Urothelium cell line (cell line): ENCODE measurements at regions not wholly inside any gene's neighbourhood (a gene's known extent, or its start where the extent isn't known, plus 50 kb on each side); places are given as distances from the start of the nearest gene placed in this dataset.

ENCODE experiments used
- DNase-seq: peaks from one replicate; pipeline ENCODE4 v3.0.0; 2011; ENCODE audit warnings: low spot score, mixed read lengths
- FAIRE-seq: peaks from 2 replicates; lab custom pipeline; 2011; peaks lifted over from hg19 to GRCh38; lab: Jason Lieb, UNC

GRCh38 chr2:128447538-128447995 is 128.9 kb upstream of the HS6ST1 start:
- no peak for DNase-seq
- FAIRE-seq: no peak

GRCh38 chr2:128448331-128449225 is 129.9 kb upstream of the HS6ST1 start:
- DNase-seq (no peak), FAIRE-seq (no peak)

- DNase-seq: no peak
- no peak for FAIRE-seq
Observed at GRCh38 chr2:128449226-128450061, 130.8 kb upstream of the HS6ST1 start.

DNA sequence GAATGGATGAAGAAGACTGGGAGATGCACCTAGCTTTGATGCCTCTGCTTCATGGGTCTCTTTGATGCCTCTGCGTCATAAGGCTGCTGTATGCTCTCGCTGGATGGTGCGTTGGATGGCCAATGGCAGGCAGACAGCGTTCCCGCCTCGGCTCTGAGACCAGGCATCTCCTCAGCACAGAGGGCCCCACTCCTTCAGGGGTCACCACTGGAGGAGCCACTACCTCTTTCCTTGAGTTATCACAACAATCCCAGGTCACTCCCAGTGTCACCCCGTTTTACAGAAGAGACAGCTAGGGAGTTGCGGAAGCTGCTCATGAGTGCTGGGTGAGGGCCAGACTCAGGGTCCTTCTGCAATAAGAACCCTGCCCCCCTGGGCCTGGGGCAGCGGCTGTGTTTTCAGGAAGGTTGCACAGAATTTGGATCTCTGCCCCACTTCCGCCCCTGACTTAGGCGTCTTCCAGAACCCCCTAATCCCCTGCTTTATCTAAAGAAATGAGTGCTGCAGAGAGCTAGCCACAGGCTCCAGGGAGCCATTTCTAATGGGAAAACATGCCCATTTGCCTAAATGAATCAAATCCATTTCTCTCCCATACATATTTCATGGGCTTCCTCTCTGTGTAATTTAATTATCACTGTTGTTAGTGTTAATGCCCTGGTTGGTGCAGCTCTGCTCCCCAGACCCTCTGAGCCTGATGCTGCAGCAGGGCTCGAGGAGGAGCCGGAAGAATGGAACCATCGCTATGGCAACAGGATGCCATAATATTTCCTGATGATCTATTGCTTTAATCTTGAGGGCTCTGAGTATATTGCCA is 131.8 kb upstream of the HS6ST1 start:
- DNase-seq (no peak), FAIRE-seq (no peak)

DNA sequence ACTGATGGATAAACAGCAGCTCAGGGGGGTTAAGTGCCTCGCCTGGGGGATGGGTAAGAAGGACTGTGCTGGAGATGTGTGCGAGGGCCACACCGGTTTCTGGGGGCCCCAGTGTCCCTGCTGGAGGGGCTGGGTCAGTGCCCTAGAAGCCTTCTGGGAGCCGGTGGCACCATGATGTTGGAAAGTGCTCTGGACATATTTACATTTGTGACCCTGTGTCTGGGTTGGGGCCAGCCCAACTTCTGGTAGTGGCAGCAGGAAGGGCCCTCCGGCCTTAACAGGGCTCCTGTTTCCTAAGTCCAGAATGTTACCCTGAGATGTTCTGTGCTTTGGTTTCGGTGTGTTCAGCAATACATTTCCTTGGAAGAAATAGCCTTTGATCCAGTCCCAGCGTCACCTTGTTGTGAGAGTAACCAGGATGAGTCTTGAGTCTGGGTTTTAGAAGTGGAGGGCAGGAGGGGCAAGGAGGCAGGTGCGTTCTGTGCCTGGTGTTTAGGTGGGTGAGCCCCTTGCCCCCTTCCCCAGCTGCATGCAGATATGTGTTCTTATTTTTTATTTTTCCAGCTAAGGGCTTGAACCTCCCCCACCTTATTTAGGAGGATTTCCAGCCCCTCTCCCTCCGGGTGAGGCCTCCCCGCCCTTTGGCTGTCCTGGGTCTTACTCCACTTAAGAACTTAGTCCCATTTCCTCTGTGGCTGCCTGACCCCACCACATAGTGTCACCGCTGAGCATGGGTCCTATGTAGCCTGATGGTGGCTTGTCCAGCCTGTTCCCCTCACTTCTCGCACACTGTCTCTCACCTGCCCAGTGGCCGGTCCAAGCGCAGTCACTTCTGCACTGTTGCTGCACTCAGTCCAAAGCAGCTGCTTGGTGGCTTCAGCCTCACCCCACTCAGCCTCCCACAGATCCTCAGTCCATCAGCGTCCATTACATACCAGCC is 132.7 kb upstream of the HS6ST1 start:
- no peak for FAIRE-seq

GRCh38 chr2:128452024-128452411 is 133.3 kb upstream of the HS6ST1 start:
- FAIRE-seq (peak; percentile 35), DNase-seq (no peak)

More for the DNA sequence above, 132.7 kb upstream of the HS6ST1 start:
- no peak for DNase-seq

DNA sequence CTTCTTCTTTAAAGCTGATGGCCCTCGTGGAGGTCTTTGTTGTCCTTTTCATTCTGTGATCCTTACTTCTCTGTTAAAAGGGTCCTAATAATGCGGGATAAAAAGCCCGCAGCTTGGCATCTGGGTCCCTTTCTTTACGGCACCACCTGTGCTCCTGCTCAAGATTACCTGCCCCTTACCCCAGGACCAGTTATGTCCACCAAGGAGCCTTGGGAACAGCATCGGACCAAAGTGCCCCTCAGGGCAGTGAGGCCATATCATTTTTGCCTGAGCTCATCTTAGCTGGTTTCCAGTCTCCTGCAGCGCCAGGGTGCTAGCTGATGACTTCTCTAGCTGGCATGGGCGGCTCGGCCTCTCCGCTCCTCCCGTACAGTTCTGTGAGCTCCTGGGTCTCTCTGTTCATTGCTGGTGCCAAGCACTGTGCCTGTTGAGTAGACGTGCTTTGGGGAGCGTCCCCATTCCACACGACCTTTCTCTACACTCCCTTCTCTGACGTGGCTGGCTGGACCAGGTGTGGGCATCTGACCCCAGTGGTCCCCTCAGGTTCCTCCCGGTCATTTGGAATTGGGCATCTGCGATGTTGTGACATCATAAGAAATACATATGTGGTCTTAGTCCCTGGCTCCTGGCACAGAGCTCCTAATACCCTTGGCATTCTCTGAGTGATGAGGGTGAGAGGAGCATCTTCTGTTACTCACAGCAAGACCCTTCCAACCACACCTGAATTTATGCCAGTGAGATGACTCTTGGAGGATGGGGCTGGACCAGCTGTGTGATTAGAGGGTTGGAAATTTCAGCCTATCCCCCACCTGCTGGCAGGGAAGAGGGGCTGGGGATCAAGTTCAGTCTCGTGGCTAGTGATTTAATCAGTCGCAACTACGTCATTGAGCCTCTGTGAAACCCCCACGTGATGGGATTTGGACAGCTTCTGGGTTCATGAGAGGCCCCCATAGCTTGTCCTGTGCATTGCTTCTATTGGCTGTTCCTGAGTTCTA is 134.2 kb upstream of the HS6ST1 start:
- no peak for FAIRE-seq

DNA sequence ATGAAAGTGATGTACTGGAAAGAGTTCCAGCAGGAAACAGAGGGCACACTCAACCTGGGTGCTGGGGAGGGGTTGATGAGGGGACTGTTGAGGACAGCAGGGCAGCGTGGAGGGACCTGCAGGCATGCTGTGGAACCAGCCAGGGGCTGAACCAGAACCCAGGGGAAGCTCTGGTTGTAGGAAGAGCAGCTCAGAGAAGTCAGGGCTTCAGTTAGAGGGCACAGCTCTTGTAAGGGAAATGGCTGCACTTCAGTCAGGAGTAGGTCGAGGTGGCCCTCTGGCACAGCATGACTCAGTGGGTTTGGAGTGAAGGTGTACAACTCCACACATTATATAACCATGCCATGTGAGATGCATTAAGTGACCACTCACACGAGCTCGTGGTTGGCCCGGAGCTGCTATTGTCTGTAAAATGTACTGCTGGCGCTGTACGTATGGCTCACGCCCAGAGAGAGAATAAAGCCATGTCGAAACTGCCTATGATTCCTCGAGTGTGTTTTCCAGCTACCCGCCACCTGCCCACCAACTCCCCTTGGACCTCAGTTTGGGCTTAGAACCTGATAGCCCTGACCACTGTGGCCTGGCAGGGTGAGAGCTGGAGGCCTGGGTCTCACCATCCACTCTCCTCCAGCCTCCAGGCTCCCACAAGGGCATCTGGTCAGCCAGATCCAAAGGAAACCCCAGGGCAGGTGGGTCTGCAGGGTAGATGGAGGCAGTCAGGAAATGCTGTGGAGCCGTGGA is 136.5 kb upstream of the HS6ST1 start:
- no peak for FAIRE-seq
- DNase-seq: no peak

More for the DNA sequence above, 134.2 kb upstream of the HS6ST1 start:
- no peak for DNase-seq

DNA sequence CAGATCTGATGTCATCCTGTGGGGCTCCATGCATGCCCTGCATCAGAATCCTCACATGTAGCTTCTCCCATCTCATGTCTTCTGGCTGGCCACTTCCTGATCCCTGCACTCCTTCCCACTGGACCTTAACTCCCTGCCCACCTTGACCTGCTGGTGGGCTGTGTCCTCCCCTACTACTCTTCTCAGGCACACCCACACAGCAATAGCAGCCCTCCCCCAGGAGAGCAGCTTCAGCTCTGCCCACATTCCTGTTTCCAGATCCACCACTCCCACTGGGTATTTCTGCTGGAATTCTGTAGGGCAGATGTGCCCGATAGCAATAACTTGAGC is 137.0 kb upstream of the HS6ST1 start:
- DNase-seq (no peak), FAIRE-seq (no peak)

DNA sequence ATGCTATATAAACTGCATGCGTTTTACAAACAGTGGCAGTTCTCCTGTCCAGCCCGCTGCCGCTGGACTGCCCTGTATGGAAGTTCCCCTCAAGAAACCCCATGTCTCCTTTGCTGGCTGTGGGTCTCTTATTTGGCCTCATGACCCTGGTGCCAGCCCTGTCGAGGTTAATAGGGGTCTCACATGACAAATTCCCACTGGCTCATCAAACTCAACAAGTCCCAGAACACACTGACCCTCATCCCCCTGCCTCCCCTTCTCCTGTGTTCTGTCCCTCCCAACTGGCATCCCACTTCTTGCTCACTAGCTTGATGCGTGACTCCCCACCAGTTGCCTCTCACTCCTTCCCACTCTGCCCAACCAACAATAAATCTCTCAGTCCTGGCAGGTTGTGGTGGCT is 137.6 kb upstream of the HS6ST1 start:
- DNase-seq (no peak), FAIRE-seq (no peak)

- no peak for DNase-seq
- FAIRE-seq: no peak
Observed at GRCh38 chr2:128457006-128457604, 138.4 kb upstream of the HS6ST1 start.

DNA sequence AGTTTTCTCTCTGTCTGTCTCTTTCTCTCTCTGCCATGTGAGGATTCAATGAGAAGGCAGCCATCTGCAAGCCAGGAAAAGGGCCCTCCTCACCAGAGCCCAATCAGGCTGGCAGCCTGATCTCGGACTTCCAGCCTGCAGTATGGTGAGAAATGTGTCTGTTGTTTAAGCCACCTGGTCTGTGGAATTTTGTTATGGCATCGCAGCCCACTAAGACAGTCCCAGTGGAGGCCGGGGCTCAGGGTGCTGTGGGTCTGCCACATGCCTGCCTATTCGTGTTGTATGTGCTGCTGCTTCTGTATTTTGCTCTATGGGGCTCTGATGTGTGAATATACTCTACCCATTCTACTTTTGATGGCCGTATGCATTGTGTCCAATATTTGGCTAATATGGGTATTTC is 139.0 kb upstream of the HS6ST1 start:
- FAIRE-seq: no peak

GRCh38 chr2:128458505-128458904 is 139.8 kb upstream of the HS6ST1 start:
- FAIRE-seq: no peak

More for the DNA sequence above, 139.0 kb upstream of the HS6ST1 start:
- no peak for DNase-seq

DNA sequence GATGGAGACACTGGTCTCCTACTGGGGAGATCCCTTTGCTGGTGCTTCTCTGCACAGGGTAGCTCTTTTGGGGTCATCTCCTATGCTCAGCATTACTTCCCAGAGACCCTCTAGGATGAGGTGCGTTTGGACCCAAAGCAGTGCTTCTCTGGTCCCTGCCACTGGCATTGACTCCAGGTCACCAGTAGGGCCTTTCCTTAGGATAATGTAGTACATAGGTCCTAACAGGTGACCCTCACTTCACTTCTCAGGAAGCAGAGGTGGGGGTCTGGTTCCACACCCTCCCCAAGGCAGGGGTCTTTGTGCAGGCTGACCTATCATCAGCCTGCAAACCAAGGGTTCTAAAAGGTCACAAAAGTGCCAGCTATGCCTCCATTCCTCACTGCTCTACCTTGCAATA is 145.8 kb upstream of the HS6ST1 start:
- FAIRE-seq (no peak), DNase-seq (no peak)

More at GRCh38 chr2:128458505-128458904, 139.8 kb upstream of the HS6ST1 start:
- DNase-seq: no peak

GRCh38 chr2:128465246-128466170 is 146.8 kb upstream of the HS6ST1 start:
- FAIRE-seq: no peak
- no peak for DNase-seq

GRCh38 chr2:128466376-128466775 is 147.7 kb upstream of the HS6ST1 start:
- DNase-seq: no peak
- FAIRE-seq: no peak
